Daoy (cell line): ENCODE measurements at regions not wholly inside any gene's neighbourhood (a gene's known extent, or its start where the extent isn't known, plus 50 kb on each side); places are given as distances from the start of the nearest gene placed in this dataset.

ENCODE experiments used
- DNase-seq: peaks from one replicate; pipeline ENCODE4 v3.0.0-alpha.2; 2015; ENCODE audit warnings: low read depth

GRCh38 chr12:98274430-98275130 is 240.8 kb upstream of the TMPO start:
- DNase-seq: peak; percentile 49

- DNase-seq: no peak
Measured at GRCh38 chr12:98275131-98275475, 240.3 kb upstream of the TMPO start.

- no peak for DNase-seq
Measured at GRCh38 chr12:98280152-98280551, 235.2 kb upstream of the TMPO start.

- no peak for DNase-seq
Measured at GRCh38 chr12:98280621-98281020, 234.8 kb upstream of the TMPO start.

GRCh38 chr12:98291828-98292227 is 223.6 kb upstream of the TMPO start:
- no peak for DNase-seq

GRCh38 chr12:98294051-98294805 is 221.2 kb upstream of the TMPO start:
- no peak for DNase-seq

- DNase-seq: peak; percentile 15
Measured at GRCh38 chr12:98295681-98296080, 219.7 kb upstream of the TMPO start.

GRCh38 chr12:98296462-98297079 is 218.8 kb upstream of the TMPO start:
- DNase-seq: peak; percentile 18

GRCh38 chr12:98297538-98297937 is 217.9 kb upstream of the TMPO start:
- DNase-seq: no peak

- DNase-seq: no peak
Measured at GRCh38 chr12:98308141-98308540, 207.2 kb upstream of the TMPO start.

GRCh38 chr12:98317939-98318899 is 197.2 kb upstream of the TMPO start:
- DNase-seq: no peak

GRCh38 chr12:98319716-98320425 is 195.5 kb upstream of the TMPO start:
- peak; percentile 66 for DNase-seq

GRCh38 chr12:98325003-98325402 is 190.4 kb upstream of the TMPO start:
- DNase-seq: no peak

- DNase-seq: no peak
Measured at GRCh38 chr12:98328467-98328866, 186.9 kb upstream of the TMPO start.

- DNase-seq: no peak
Measured at GRCh38 chr12:98329589-98329988, 185.8 kb upstream of the TMPO start.

- DNase-seq: no peak
Measured at GRCh38 chr12:98332642-98333041, 182.7 kb upstream of the TMPO start.

GRCh38 chr12:98334768-98335167 is 180.6 kb upstream of the TMPO start:
- no peak for DNase-seq

- no peak for DNase-seq
Measured at GRCh38 chr12:98341026-98341425, 174.4 kb upstream of the TMPO start.

- DNase-seq: no peak
Measured at GRCh38 chr12:98341732-98342131, 173.7 kb upstream of the TMPO start.

GRCh38 chr12:98343002-98343567 is 172.3 kb upstream of the TMPO start:
- no peak for DNase-seq
